Keratinocyte (primary cell): ENCODE measurements at regions not wholly inside any gene's neighbourhood (a gene's known extent, or its start where the extent isn't known, plus 50 kb on each side); places are given as distances from the start of the nearest gene placed in this dataset.

ENCODE experiments used
- DNase-seq: peaks from one replicate; pipeline ENCODE4 v3.0.0-alpha.2; 2011; ENCODE audit warnings: low read depth, missing footprints, low spot score
- FAIRE-seq: peaks from 2 replicates; lab custom pipeline; 2011; peaks lifted over from hg19 to GRCh38; lab: Jason Lieb, UNC
- H2AFZ ChIP-seq: 2 replicates; pipeline ENCODE4 v1.6.0; 2012; ENCODE audit warnings: low read length, control low read depth, inconsistent platforms; ENCODE audit not compliant: control insufficient read depth
- H3K27ac ChIP-seq: 2 replicates; pipeline ENCODE4 v1.5.1; 2011; ENCODE audit warnings: low read length; ENCODE audit not compliant: control insufficient read depth, insufficient read depth
- H3K27me3 ChIP-seq: 3 replicates; pipeline ENCODE4 v1.6.0; 2011; ENCODE audit warnings: low read length; ENCODE audit not compliant: control insufficient read depth, insufficient read depth; ENCODE audit errors: extremely low read depth
- H3K36me3 ChIP-seq, 2 experiments: 2 replicates in 1 of 2; 3 replicates in 1 of 2; pipeline ENCODE4 v1.5.1; 2011; ENCODE audit warnings: low read length in 2 of 2, mild to moderate bottlenecking in 1 of 2; ENCODE audit not compliant: control insufficient read depth in 2 of 2, insufficient read depth in 2 of 2; ENCODE audit errors: extremely low read depth in 1 of 2
- H3K4me1 ChIP-seq: 3 replicates; pipeline ENCODE4 v1.5.1; 2011; ENCODE audit warnings: low read length; ENCODE audit not compliant: control insufficient read depth, insufficient read depth; ENCODE audit errors: extremely low read depth
- H3K4me2 ChIP-seq: 3 replicates; pipeline ENCODE4 v1.6.0; 2011; ENCODE audit warnings: low read depth, low read length; ENCODE audit not compliant: control insufficient read depth, insufficient read depth; ENCODE audit errors: extremely low read depth
- H3K4me3 ChIP-seq, 3 experiments: fragments of 200-600 bp in 1 of 3; sonication (generic) in 1 of 3; 2 replicates in 2 of 3; 3 replicates in 1 of 3; pipeline ENCODE4 v1.5.1; 2011 to 2016; ENCODE audit warnings: low read length in 3 of 3, mild to moderate bottlenecking in 3 of 3, control low read depth in 2 of 3, inconsistent platforms in 1 of 3, low read depth in 1 of 3, mixed read lengths in 1 of 3, mixed run types in 1 of 3, moderate library complexity in 1 of 3; ENCODE audit not compliant: control insufficient read depth in 2 of 3, insufficient read depth in 2 of 3; ENCODE audit errors: extremely low read depth in 1 of 3
- H3K79me2 ChIP-seq: 2 replicates; pipeline ENCODE4 v1.6.0; 2012; ENCODE audit warnings: low read length; ENCODE audit not compliant: control insufficient read depth, insufficient read depth
- H3K9ac ChIP-seq: 3 replicates; pipeline ENCODE4 v1.6.0; 2011; ENCODE audit warnings: low read length; ENCODE audit not compliant: control insufficient read depth, insufficient read depth; ENCODE audit errors: extremely low read depth
- H3K9me1 ChIP-seq: 3 replicates; pipeline ENCODE4 v1.6.0; 2011; ENCODE audit warnings: low read length; ENCODE audit not compliant: control insufficient read depth, insufficient read depth; ENCODE audit errors: extremely low read depth
- H3K9me3 ChIP-seq: 2 replicates; pipeline ENCODE4 v1.5.1; 2012; ENCODE audit warnings: low read depth, low read length; ENCODE audit not compliant: control insufficient read depth
- H4K20me1 ChIP-seq: 3 replicates; pipeline ENCODE4 v1.6.0; 2011; ENCODE audit warnings: low read length; ENCODE audit not compliant: control insufficient read depth, insufficient read depth; ENCODE audit errors: extremely low read depth
- CTCF ChIP-seq, 3 experiments: IDR thresholded peaks in 1 of 3; conservative IDR thresholded peaks in 1 of 3; optimal IDR thresholded peaks in 1 of 3; 2 replicates in 2 of 3; 3 replicates in 1 of 3; pipeline versions ENCODE3 to v1.5.1; 2011; ENCODE audit warnings: low read length in 3 of 3, mild to moderate bottlenecking in 3 of 3, moderate library complexity in 2 of 3, control low read depth in 1 of 3, inconsistent platforms in 1 of 3; ENCODE audit not compliant: insufficient read depth in 2 of 3; ENCODE audit errors: extremely low read depth in 1 of 3
- EZH2 ChIP-seq: IDR thresholded peaks from one replicate; pipeline ENCODE4 v1.6.1; 2012; ENCODE audit warnings: inconsistent platforms, mild to moderate bottlenecking, low read length, moderate library complexity
- dilution Hi-C: fragments of 300-500 bp; cut with MboI; formaldehyde crosslinking; loops from one replicate; pipeline ENCODE4 v1.7.0; 2020; ENCODE audit warnings: low sequenced_read_pairs; ENCODE audit not compliant: extremely low pct_ligation_motif_present

- TF ChIP-seq CTCF (optimal IDR thresholded peaks at IDR 0.05 in 1 of 3, IDR thresholded peaks at IDR 0.05 in 1 of 3, conservative IDR thresholded peaks at IDR 0.05 in 1 of 3; ENCODE audit: extremely low read depth in 1 of 3, insufficient read depth in 2 of 3, low read length in 3 of 3): no peak
- TF ChIP-seq EZH2: no peak
- Histone ChIP-seq H4K20me1 (no peaks in the 10 kb centered on the region), H3K27me3 (no peaks in the 10 kb centered on the region), H3K4me3 (no peak overlapping the region), H3K4me1 (no peaks in the 10 kb centered on the region), H3K9me1 (no peaks in the 10 kb centered on the region), H3K79me2 (no peaks in the 10 kb centered on the region), H3K4me2 (no peak overlapping the region), H3K36me3 (no peaks in the 10 kb centered on the region), H3K9me3 (no peaks in the 10 kb centered on the region), H3K27ac (no peak overlapping the region), H2AFZ (no peak overlapping the region), H3K9ac (no peak overlapping the region)
- no peak for DNase-seq
- dilution Hi-C loops: no loop called here
- FAIRE-seq: no peak
These were observed 267.3 kb upstream of the MC4R start for GRCh38 chr18:60639836-60640235.

GRCh38 chr18:60643009-60643408, 270.4 kb upstream of the MC4R start:
- dilution Hi-C loops: no loop called here
- Histone ChIP-seq H3K4me2 (no peak overlapping the region), H4K20me1 (no peaks in the 10 kb centered on the region), H3K27ac (no peak overlapping the region), H2AFZ (no peak overlapping the region), H3K9me1 (no peaks in the 10 kb centered on the region), H3K4me1 (no peaks in the 10 kb centered on the region), H3K36me3 (no peaks in the 10 kb centered on the region), H3K9ac (no peak overlapping the region), H3K79me2 (no peaks in the 10 kb centered on the region), H3K9me3 (no peaks in the 10 kb centered on the region), H3K4me3 (no peak overlapping the region), H3K27me3 (no peaks in the 10 kb centered on the region)
- FAIRE-seq: no peak
- TF ChIP-seq CTCF (optimal IDR thresholded peaks at IDR 0.05 in 1 of 3, IDR thresholded peaks at IDR 0.05 in 1 of 3, conservative IDR thresholded peaks at IDR 0.05 in 1 of 3; ENCODE audit: extremely low read depth in 1 of 3, insufficient read depth in 2 of 3, low read length in 3 of 3): no peak
- no peak for DNase-seq
